ENCODE measurements at regions not wholly inside any gene's neighbourhood (a gene's known extent, or its start where the extent isn't known, plus 50 kb on each side); places are given as distances from the start of the nearest gene placed in this dataset.

GRCh38 chr12:126507231-126507630, 1442.0 kb downstream of the AACS start:
- no peak overlapping the region for H3K4me3 ChIP-seq (ENCODE audit: low read depth, low read length)
- H3K4me1 ChIP-seq (ENCODE audit: control insufficient read depth, insufficient read depth, low read length), result no peaks in the 10 kb centered on the region
- peaks cover 8% of the 10 kb centered on the region for H3K9me3 ChIP-seq (ENCODE audit: control insufficient read depth, insufficient read depth, low read length)
- no peak overlapping the region for H3K9ac ChIP-seq (ENCODE audit: low read depth, low read length)
- no peaks in the 10 kb centered on the region for H3K27me3 ChIP-seq (ENCODE audit: control insufficient read depth, insufficient read depth, low read length)
- no peaks in the 10 kb centered on the region for H3K36me3 ChIP-seq (ENCODE audit: control insufficient read depth, insufficient read depth, low read length)

DNA sequence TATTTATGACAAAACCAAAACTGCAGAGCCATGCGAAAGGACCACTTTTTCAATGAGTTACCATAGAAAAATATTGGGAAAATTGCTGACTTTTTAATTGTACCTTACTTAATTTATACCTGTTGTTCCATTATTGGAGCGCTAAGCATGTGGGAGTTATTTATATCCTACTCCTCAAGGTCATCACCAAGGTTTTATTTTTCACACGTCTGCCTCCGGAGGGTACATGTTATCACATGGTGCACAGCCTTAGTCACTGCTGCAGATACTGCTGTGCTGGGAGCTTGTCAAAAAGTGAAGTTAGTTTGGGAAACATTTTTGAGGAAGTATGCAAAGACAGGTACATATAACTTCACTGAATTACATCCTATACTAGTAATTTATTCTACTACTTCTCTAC, 1444.3 kb downstream of the AACS start:
- Histone ChIP-seq H3K4me3 (ENCODE audit: low read depth, low read length) (no peak overlapping the region), H3K4me1 (ENCODE audit: control insufficient read depth, insufficient read depth, low read length) (no peaks in the 10 kb centered on the region), H3K9me3 (ENCODE audit: control insufficient read depth, insufficient read depth, low read length) (peaks cover 4% of the 10 kb centered on the region), H3K27me3 (ENCODE audit: control insufficient read depth, insufficient read depth, low read length) (no peaks in the 10 kb centered on the region), H3K36me3 (ENCODE audit: control insufficient read depth, insufficient read depth, low read length) (no peaks in the 10 kb centered on the region), H3K9ac (ENCODE audit: low read depth, low read length) (no peak overlapping the region)

DNA sequence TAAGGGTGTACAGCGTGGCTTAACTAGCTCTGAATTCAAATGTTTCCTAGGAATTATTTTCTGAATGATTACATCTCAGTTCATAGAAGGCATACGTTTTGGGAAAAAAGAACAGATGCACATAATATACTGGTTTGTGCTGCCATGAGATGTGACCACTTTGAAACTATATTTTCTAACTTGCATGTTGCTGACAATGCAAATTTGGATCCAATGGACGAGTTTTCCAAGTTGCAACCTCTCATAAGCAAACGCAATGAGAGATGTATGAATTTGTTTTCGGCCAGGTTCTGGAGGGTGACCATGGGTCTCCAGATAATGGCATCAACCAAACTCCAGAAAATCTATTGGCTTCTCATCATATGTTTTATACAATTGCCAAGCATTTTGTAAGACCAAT, 1445.4 kb downstream of the AACS start:
- Histone ChIP-seq H3K9ac (ENCODE audit: low read depth, low read length) (no peak overlapping the region), H3K27me3 (ENCODE audit: control insufficient read depth, insufficient read depth, low read length) (no peaks in the 10 kb centered on the region), H3K36me3 (ENCODE audit: control insufficient read depth, insufficient read depth, low read length) (no peaks in the 10 kb centered on the region), H3K9me3 (ENCODE audit: control insufficient read depth, insufficient read depth, low read length) (peaks cover 4% of the 10 kb centered on the region), H3K4me3 (ENCODE audit: low read depth, low read length) (no peak overlapping the region), H3K4me1 (ENCODE audit: control insufficient read depth, insufficient read depth, low read length) (no peaks in the 10 kb centered on the region)

DNA sequence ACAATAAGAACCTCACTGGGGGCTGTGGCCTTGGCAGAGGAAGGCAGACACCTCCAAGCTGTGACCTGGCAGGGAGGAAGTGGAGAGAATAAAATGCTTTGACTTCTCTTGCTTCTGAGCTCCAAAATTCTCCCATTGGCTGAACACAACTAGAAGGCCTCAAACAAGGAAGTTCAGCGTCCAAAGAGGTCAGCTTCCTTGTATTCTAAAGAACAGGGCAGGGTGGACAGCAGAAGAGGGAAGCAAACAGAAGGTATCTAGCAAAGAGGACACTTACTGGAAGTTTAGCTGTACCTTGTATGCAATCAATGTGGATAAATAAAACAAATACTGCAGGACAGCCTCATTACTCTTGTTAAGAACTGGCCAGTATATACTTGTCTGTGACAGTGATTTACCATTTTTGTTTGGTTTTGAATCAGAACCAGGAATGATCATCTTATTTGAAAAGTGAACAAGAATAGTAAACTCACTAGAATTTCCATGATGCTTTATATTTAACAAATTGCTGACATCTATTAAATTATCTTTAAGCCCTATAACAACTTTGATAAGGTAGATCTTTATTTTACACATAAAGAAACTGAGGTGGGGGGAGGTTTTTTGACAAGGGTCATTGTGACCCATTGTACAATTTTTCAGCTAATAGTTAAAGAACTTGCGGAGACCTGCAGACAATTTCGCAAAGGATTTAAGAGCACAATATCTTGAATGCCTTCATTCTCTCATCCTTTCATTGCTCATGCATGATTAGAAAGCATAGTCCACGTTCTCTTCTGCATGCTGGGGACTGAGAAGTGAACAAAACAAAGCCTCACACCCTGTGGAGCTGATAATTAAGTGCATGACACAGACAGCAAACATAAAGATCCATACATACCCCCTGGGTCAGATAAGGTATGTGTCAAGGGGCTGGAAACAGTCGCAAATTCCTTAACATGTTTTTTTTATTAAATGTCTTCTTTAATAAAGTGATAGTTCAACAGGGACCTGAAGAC, 1448.0 kb downstream of the AACS start:
- H3K9ac ChIP-seq (ENCODE audit: low read depth, low read length), result no peak overlapping the region

DNA sequence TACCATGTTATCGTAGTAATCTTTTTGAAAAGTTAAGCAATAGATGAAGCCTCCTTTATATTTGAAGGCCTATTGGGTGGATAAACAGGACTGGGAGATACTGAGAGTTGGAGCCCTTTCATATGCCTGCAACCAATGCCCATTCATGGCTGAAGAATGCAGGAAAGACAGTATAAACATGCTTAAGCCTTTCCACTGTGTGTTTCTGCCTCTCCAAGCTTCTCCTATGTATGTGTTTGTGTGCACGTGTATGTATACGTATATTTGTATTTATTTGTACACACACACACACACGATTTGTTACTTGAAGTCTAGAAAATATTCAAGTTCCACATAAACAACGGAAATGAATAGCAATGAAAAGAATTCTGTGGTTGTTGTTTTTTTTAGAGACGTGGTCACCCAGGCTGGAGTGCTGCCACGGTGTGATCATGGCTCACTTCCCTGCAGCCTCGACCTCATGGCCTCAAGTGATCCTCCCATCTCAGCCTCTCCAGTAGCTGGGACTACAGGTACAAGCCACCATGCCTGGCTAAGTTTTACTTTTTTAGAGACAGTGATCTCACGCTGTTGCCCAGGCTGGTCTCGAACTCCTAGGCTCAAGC, 1453.5 kb downstream of the AACS start:
- Histone ChIP-seq H3K36me3 (ENCODE audit: control insufficient read depth, insufficient read depth, low read length) (no peaks in the 10 kb centered on the region), H3K4me3 (ENCODE audit: low read depth, low read length) (no peak overlapping the region), H3K9ac (ENCODE audit: low read depth, low read length) (no peak overlapping the region), H3K27me3 (ENCODE audit: control insufficient read depth, insufficient read depth, low read length) (no peaks in the 10 kb centered on the region), H3K4me1 (ENCODE audit: control insufficient read depth, insufficient read depth, low read length) (no peaks in the 10 kb centered on the region), H3K9me3 (ENCODE audit: control insufficient read depth, insufficient read depth, low read length) (peaks cover 4% of the 10 kb centered on the region)

More for the DNA sequence above, 1448.0 kb downstream of the AACS start:
- H3K4me3 ChIP-seq (ENCODE audit: low read depth, low read length), result no peak overlapping the region
- peaks cover 4% of the 10 kb centered on the region for H3K9me3 ChIP-seq (ENCODE audit: control insufficient read depth, insufficient read depth, low read length)
- no peaks in the 10 kb centered on the region for H3K4me1 ChIP-seq (ENCODE audit: control insufficient read depth, insufficient read depth, low read length)
- no peaks in the 10 kb centered on the region for H3K27me3 ChIP-seq (ENCODE audit: control insufficient read depth, insufficient read depth, low read length)
- no peaks in the 10 kb centered on the region for H3K36me3 ChIP-seq (ENCODE audit: control insufficient read depth, insufficient read depth, low read length)

- no peak overlapping the region for H3K9ac ChIP-seq (ENCODE audit: low read depth, low read length)
These were observed 1454.6 kb downstream of the AACS start for GRCh38 chr12:126519833-126520232.

DNA sequence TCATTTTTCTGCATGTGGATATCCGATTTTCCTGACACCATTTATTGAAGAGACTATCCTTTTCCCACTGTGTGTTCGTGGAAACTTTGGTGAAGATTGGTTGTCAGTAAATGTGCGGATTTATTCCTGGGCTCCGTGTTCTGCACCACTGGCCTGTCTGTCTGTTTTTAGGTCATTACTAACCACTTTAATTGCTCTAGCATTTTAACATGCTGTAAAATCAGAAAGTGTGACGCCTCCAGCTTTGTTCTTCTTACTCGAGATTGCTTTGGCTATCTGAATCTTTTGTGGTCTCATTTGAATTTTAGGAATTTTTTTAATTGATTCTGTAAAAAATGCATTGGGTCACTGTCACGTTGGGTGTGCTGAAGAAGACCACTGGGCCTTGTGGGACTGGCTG, 1458.7 kb downstream of the AACS start:
- Histone ChIP-seq H3K27me3 (ENCODE audit: control insufficient read depth, insufficient read depth, low read length) (no peaks in the 10 kb centered on the region), H3K4me3 (ENCODE audit: low read depth, low read length) (no peak overlapping the region), H3K36me3 (ENCODE audit: control insufficient read depth, insufficient read depth, low read length) (no peaks in the 10 kb centered on the region), H3K9ac (ENCODE audit: low read depth, low read length) (no peak overlapping the region), H3K9me3 (ENCODE audit: control insufficient read depth, insufficient read depth, low read length) (peaks cover 4% of the 10 kb centered on the region), H3K4me1 (ENCODE audit: control insufficient read depth, insufficient read depth, low read length) (no peaks in the 10 kb centered on the region)

More at GRCh38 chr12:126519833-126520232, 1454.6 kb downstream of the AACS start:
- H3K4me1 ChIP-seq (ENCODE audit: control insufficient read depth, insufficient read depth, low read length), result no peaks in the 10 kb centered on the region
- no peaks in the 10 kb centered on the region for H3K36me3 ChIP-seq (ENCODE audit: control insufficient read depth, insufficient read depth, low read length)
- H3K9me3 ChIP-seq (ENCODE audit: control insufficient read depth, insufficient read depth, low read length), result peaks cover 4% of the 10 kb centered on the region
- no peaks in the 10 kb centered on the region for H3K27me3 ChIP-seq (ENCODE audit: control insufficient read depth, insufficient read depth, low read length)
- H3K4me3 ChIP-seq (ENCODE audit: low read depth, low read length), result no peak overlapping the region

DNA sequence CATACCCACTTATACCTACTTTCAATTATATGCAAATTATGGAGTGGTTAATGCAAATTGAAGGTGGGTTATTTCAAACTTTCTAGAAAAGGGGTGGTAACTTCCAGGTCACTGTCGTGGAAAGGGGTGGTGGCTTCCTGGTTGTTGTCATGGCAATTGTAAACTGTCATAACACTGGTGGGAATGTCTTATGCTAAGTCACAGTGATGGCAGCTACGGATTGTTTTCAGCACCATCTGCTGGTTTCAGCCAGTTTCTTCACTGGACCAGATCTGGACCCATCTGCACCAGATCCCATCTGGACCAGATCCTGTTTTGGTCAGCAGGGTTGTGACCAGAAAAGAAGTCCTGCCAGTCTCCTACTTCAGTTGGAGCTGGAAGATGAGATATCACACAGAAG, 1469.3 kb downstream of the AACS start:
- H3K9me3 ChIP-seq (ENCODE audit: control insufficient read depth, insufficient read depth, low read length), result no peaks in the 10 kb centered on the region
- H3K36me3 ChIP-seq (ENCODE audit: control insufficient read depth, insufficient read depth, low read length), result no peaks in the 10 kb centered on the region
- no peak overlapping the region for H3K4me3 ChIP-seq (ENCODE audit: low read depth, low read length)
- no peaks in the 10 kb centered on the region for H3K27me3 ChIP-seq (ENCODE audit: control insufficient read depth, insufficient read depth, low read length)
- no peak overlapping the region for H3K9ac ChIP-seq (ENCODE audit: low read depth, low read length)
- no peaks in the 10 kb centered on the region for H3K4me1 ChIP-seq (ENCODE audit: control insufficient read depth, insufficient read depth, low read length)

DNA sequence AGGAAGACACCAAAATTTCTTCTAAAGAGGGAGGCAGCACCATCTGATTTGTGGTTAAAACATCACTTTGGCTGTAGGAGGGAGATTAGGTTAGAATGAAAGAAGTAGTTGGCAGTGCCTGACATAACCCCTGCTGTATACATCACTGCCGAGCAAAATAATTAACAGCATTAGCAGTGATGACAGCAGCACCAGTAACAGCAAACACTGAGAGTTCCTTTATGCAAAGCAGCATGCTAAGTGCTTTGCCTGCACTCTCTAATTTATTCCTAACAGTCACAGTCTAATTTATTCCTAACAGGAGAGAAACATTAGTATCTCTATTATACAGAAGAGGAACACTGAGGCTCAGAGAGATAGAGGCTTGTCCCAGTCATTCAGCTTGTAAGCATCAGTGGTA, 1469.7 kb downstream of the AACS start:
- H3K27me3 ChIP-seq (ENCODE audit: control insufficient read depth, insufficient read depth, low read length), result no peaks in the 10 kb centered on the region
- H3K4me1 ChIP-seq (ENCODE audit: control insufficient read depth, insufficient read depth, low read length), result no peaks in the 10 kb centered on the region
- no peaks in the 10 kb centered on the region for H3K36me3 ChIP-seq (ENCODE audit: control insufficient read depth, insufficient read depth, low read length)
- H3K9me3 ChIP-seq (ENCODE audit: control insufficient read depth, insufficient read depth, low read length), result peaks cover 3% of the 10 kb centered on the region
- H3K9ac ChIP-seq (ENCODE audit: low read depth, low read length), result no peak overlapping the region
- H3K4me3 ChIP-seq (ENCODE audit: low read depth, low read length), result no peak overlapping the region

DNA sequence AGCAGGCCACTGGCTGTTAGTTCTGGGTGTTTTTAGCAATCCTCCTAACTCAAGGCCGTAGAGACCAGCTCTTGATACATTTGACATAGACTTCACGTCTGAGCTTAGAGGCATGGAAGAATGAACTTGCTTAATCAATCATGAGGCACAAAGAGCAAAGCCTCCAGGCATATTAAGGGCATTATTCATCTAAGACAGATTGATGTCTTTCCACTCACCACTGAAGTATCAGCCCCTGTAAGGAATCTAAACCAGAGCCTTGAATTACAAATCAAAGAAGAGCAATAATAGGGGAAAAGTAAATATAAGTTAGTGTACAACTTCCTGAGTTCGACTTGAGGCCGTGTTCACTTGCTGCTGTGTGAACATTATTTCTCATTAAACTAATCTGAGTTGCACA, 1470.7 kb downstream of the AACS start:
- Histone ChIP-seq H3K36me3 (ENCODE audit: control insufficient read depth, insufficient read depth, low read length) (no peaks in the 10 kb centered on the region), H3K27me3 (ENCODE audit: control insufficient read depth, insufficient read depth, low read length) (no peaks in the 10 kb centered on the region), H3K4me3 (ENCODE audit: low read depth, low read length) (no peak overlapping the region), H3K9ac (ENCODE audit: low read depth, low read length) (no peak overlapping the region), H3K4me1 (ENCODE audit: control insufficient read depth, insufficient read depth, low read length) (no peaks in the 10 kb centered on the region), H3K9me3 (ENCODE audit: control insufficient read depth, insufficient read depth, low read length) (peaks cover 3% of the 10 kb centered on the region)

DNA sequence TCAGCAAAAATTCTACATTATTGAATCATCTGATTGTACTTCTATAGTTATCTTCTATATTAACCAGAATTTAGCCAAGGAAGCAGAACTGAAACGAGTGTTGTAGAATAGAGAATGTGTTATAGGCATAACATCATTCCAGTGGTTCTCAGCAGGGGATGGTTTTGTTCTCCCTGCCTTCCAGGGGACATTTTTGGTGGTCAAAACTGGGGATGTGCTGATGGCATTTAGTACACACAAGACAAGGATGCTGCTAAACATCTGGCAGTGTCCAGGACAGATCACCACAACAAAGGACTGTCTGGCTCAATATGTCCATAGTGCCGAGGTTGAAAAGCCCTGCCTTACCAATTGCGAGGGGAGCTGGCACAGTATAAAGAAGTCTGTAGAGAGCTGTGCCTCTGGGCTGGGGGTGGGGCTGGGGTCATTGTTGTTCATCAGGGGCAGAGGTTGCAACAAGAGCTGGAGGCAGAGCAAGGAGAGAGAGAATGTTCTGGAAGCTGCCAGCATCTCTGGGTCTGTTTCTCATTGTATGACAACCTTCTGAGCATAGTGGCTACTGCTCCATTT, 1472.8 kb downstream of the AACS start:
- H3K36me3 ChIP-seq (ENCODE audit: control insufficient read depth, insufficient read depth, low read length), result no peaks in the 10 kb centered on the region
- H3K9me3 ChIP-seq (ENCODE audit: control insufficient read depth, insufficient read depth, low read length), result peaks cover 3% of the 10 kb centered on the region
- no peaks in the 10 kb centered on the region for H3K27me3 ChIP-seq (ENCODE audit: control insufficient read depth, insufficient read depth, low read length)
- no peaks in the 10 kb centered on the region for H3K4me1 ChIP-seq (ENCODE audit: control insufficient read depth, insufficient read depth, low read length)
- no peak overlapping the region for H3K4me3 ChIP-seq (ENCODE audit: low read depth, low read length)
- H3K9ac ChIP-seq (ENCODE audit: low read depth, low read length), result no peak overlapping the region
